GM23248 (cell line): ENCODE measurements at regions not wholly inside any gene's neighbourhood (a gene's known extent, or its start where the extent isn't known, plus 50 kb on each side); places are given as distances from the start of the nearest gene placed in this dataset.

Source experiments
- DNase-seq: peaks from one replicate; pipeline ENCODE4 v3.0.0-alpha.2; 2015
- H2AFZ ChIP-seq: fragments of 200-600 bp; sonication (generic); 2 replicates; pipeline ENCODE4 v1.6.1; 2016; ENCODE audit warnings: antibody characterized with exemption
- H3F3A ChIP-seq: fragments of 200-600 bp; sonication (generic); 2 replicates; pipeline ENCODE4 v1.6.1; 2016; ENCODE audit warnings: mild to moderate bottlenecking, antibody characterized with exemption, mixed run types; ENCODE audit not compliant: insufficient read depth
- H3K27ac ChIP-seq: fragments of 200-600 bp; sonication (generic); 2 replicates; pipeline ENCODE4 v1.5.1; 2016; ENCODE audit warnings: mild to moderate bottlenecking
- H3K27me3 ChIP-seq: fragments of 200-600 bp; sonication (generic); replicated peaks from 2 replicates; pipeline ENCODE4 v1.6.1; 2016; ENCODE audit warnings: mild to moderate bottlenecking; ENCODE audit not compliant: insufficient read depth
- H3K36me3 ChIP-seq: fragments of 200-600 bp; sonication (generic); 2 replicates; pipeline ENCODE4 v1.6.1; 2016; ENCODE audit warnings: low read depth, mild to moderate bottlenecking
- H3K4me1 ChIP-seq: fragments of 200-600 bp; sonication (generic); 2 replicates; pipeline ENCODE4 v1.6.1; 2016; ENCODE audit warnings: mild to moderate bottlenecking; ENCODE audit not compliant: insufficient read depth
- H3K4me2 ChIP-seq: fragments of 200-600 bp; sonication (generic); one replicate; pipeline ENCODE4 v1.6.1; 2016; ENCODE audit warnings: mild to moderate bottlenecking; ENCODE audit not compliant: unreplicated experiment
- H3K4me3 ChIP-seq: fragments of 200-600 bp; sonication (generic); 2 replicates; pipeline ENCODE4 v1.5.1; 2016; ENCODE audit warnings: mild to moderate bottlenecking
- H3K79me2 ChIP-seq: fragments of 200-600 bp; sonication (generic); 2 replicates; pipeline ENCODE4 v1.6.1; 2016; ENCODE audit warnings: mild to moderate bottlenecking; ENCODE audit not compliant: insufficient read depth
- H3K9ac ChIP-seq: fragments of 200-600 bp; sonication (generic); 2 replicates; pipeline ENCODE4 v1.6.1; 2016; ENCODE audit warnings: mild to moderate bottlenecking
- H3K9me2 ChIP-seq: fragments of 200-600 bp; sonication (generic); 2 replicates; pipeline ENCODE4 v1.6.1; 2016; ENCODE audit warnings: mixed run types, mild to moderate bottlenecking, moderate library complexity; ENCODE audit not compliant: insufficient read depth
- H3K9me3 ChIP-seq: fragments of 200-600 bp; sonication (generic); one replicate; pipeline ENCODE4 v1.6.1; 2017; ENCODE audit warnings: low read depth
- H4K20me1 ChIP-seq: fragments of 200-600 bp; sonication (generic); 2 replicates; pipeline ENCODE4 v1.6.0; 2016; ENCODE audit not compliant: insufficient read depth
- EZH2 ChIP-seq: fragments of 200-600 bp; sonication (generic); IDR thresholded peaks from 2 replicates; pipeline ENCODE4 v1.6.1; 2018; ENCODE audit warnings: antibody characterized with exemption, mild to moderate bottlenecking; ENCODE audit not compliant: insufficient read depth, poor library complexity, severe bottlenecking
- EZH2phosphoT487 ChIP-seq: fragments of 200-600 bp; sonication (generic); IDR thresholded peaks from 2 replicates; pipeline ENCODE4 v1.6.1; 2018; ENCODE audit warnings: antibody characterized with exemption, moderate library complexity, mild to moderate bottlenecking, low read depth; ENCODE audit not compliant: insufficient read depth
- WGBS, 2 experiments: methylation state at CpG; one replicate each; pipeline ENCODE4 v1.1.6; 2015 to 2017; ENCODE audit warnings: low lambda C conversion rate in 2 of 2, low coverage in 1 of 2; ENCODE audit errors: missing lambda C conversion rate in 2 of 2; 5-methylcytosine and 5-hydroxymethylcytosine counted together
- in situ Hi-C: fragments of 300-500 bp; cut with MboI; formaldehyde crosslinking; loops from 2 replicates; pipeline ENCODE4 v1.15.0; 2020

DNA sequence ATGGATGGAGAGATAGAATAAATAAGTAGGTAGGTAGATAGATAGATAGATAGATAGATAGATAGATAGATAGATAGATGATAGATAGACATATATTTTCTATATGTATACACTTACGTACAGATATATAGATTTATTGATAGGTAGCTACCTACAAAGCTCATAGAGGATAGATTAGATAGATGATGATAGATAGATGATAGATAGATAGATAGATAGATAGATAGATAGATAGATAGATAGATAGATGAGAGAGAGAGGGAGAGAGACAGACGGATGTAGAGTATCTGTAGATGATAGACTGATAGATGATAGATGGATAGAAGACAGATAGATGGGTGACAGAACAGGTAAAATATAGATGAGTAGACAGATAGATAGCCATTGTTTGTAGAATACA, 191.3 kb upstream of the PFKP start:
- Histone ChIP-seq H4K20me1 (no peaks in the 10 kb centered on the region), H2AFZ (no peak overlapping the region), H3F3A (no peaks in the 10 kb centered on the region), H3K9me2 (no peaks in the 10 kb centered on the region), H3K9ac (no peak overlapping the region), H3K4me1 (no peaks in the 10 kb centered on the region), H3K36me3 (no peaks in the 10 kb centered on the region), H3K4me3 (no peak overlapping the region), H3K27me3 (no peaks in the 10 kb centered on the region), H3K4me2 (no peak overlapping the region), H3K9me3 (no peaks in the 10 kb centered on the region), H3K27ac (no peak overlapping the region), H3K79me2 (no peaks in the 10 kb centered on the region)
- no peak for TF ChIP-seq EZH2phosphoT487
- no peak for TF ChIP-seq EZH2
- in situ Hi-C loops: no loop called here
- 0 to 12% methylated on average over 2 of the region's 2 CpGs for WGBS, 2 experiments
- no peak for DNase-seq

- no peaks in the 10 kb centered on the region for H3K79me2 ChIP-seq
- H3K9me2 ChIP-seq: no peaks in the 10 kb centered on the region
- H3F3A ChIP-seq: no peaks in the 10 kb centered on the region
- no peaks in the 10 kb centered on the region for H3K27me3 ChIP-seq
- 15 to 17% methylated on average over 6 of the region's 6 CpGs for WGBS, 2 experiments
- no peaks in the 10 kb centered on the region for H4K20me1 ChIP-seq
- H3K9me3 ChIP-seq: no peaks in the 10 kb centered on the region
- H3K9ac ChIP-seq: no peak overlapping the region
- H3K4me3 ChIP-seq: no peak overlapping the region
- H3K4me1 ChIP-seq: no peaks in the 10 kb centered on the region
- no peaks in the 10 kb centered on the region for H3K36me3 ChIP-seq
- no peak overlapping the region for H3K4me2 ChIP-seq
- no peak overlapping the region for H3K27ac ChIP-seq
- TF ChIP-seq EZH2 (no peak), EZH2phosphoT487 (no peak)
- in situ Hi-C loops: no loop called here
- no peak for DNase-seq
- H2AFZ ChIP-seq: no peak overlapping the region
Measured at GRCh38 chr10:2874963-2875362, 192.4 kb upstream of the PFKP start.

DNA sequence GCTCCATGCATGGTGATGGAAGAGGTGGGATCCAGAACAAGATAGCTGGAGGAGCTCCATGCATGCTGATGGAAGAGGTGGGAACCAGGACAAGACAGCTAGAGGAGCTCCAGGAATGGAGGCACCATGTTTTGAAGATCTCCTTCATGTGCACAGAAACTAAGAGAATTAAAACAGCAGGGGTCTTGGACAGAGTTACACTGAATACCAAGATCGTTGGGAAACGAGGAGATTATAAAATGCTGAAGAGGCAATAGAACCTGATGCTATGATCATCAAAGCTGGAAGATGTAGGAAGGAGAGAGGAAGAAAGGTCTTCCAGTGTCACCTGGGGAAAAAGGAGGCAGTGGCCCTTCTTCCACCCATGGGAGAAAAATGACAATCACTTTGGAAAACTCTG, 193.6 kb upstream of the PFKP start:
- Histone ChIP-seq H3F3A (no peaks in the 10 kb centered on the region), H3K9ac (no peak overlapping the region), H3K27ac (no peak overlapping the region), H2AFZ (no peak overlapping the region), H3K9me3 (no peaks in the 10 kb centered on the region), H3K4me2 (no peak overlapping the region), H3K4me3 (no peak overlapping the region), H4K20me1 (no peaks in the 10 kb centered on the region), H3K9me2 (no peaks in the 10 kb centered on the region), H3K27me3 (no peaks in the 10 kb centered on the region), H3K4me1 (no peaks in the 10 kb centered on the region), H3K79me2 (no peaks in the 10 kb centered on the region), H3K36me3 (no peaks in the 10 kb centered on the region)
- 2 to 13% methylated on average over 2 of the region's 2 CpGs for WGBS, 2 experiments
- TF ChIP-seq EZH2: no peak
- no peak for DNase-seq
- in situ Hi-C loops: no loop called here

DNA sequence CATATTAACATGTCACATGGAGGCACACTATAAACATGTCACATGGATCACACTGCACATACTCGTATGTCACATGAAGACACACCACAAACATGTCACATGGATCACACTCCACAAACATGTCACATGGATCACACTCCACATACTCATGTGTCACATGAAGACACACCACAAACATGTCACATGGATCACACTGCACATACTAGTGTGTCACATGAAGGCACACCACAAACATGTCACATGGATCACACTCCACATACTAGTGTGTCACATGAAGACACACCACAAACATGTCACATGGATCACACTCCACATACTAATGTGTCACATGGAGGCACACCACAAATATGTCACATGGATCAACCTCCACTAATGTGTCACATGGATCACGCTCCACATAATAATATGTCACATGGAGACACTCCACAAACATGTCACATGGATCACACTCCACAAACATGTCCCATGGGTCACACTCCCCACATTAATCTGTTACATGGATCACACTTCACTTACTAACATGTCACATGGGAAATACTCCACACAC, 195.6 kb upstream of the PFKP start:
- H3K4me3 ChIP-seq: no peak overlapping the region
- no peaks in the 10 kb centered on the region for H3K9me3 ChIP-seq
- in situ Hi-C loops: no loop called here
- H3K27me3 ChIP-seq: no peaks in the 10 kb centered on the region
- 9 to 11% methylated on average over 2 of the region's 2 CpGs for WGBS, 2 experiments
- no peaks in the 10 kb centered on the region for H3K4me1 ChIP-seq
- H3K27ac ChIP-seq: no peak overlapping the region
- no peaks in the 10 kb centered on the region for H3K36me3 ChIP-seq
- H3K4me2 ChIP-seq: no peak overlapping the region
- H3K9me2 ChIP-seq: no peaks in the 10 kb centered on the region
- no peak overlapping the region for H2AFZ ChIP-seq
- H3K79me2 ChIP-seq: no peaks in the 10 kb centered on the region
- no peak overlapping the region for H3K9ac ChIP-seq
- no peaks in the 10 kb centered on the region for H3F3A ChIP-seq
- TF ChIP-seq EZH2: no peak
- no peak for TF ChIP-seq EZH2phosphoT487
- DNase-seq: no peak
- no peaks in the 10 kb centered on the region for H4K20me1 ChIP-seq

- no peaks in the 10 kb centered on the region for H3K4me1 ChIP-seq
- WGBS, 2 experiments: 11 to 14% methylated on average over 4 of the region's 4 CpGs
- no peak overlapping the region for H3K4me3 ChIP-seq
- in situ Hi-C loops: no loop called here
- no peak overlapping the region for H3K4me2 ChIP-seq
- no peaks in the 10 kb centered on the region for H4K20me1 ChIP-seq
- H3K9me2 ChIP-seq: no peaks in the 10 kb centered on the region
- H2AFZ ChIP-seq: no peak overlapping the region
- H3K9me3 ChIP-seq: no peaks in the 10 kb centered on the region
- H3K27me3 ChIP-seq: no peaks in the 10 kb centered on the region
- H3K27ac ChIP-seq: no peak overlapping the region
- no peaks in the 10 kb centered on the region for H3K36me3 ChIP-seq
- DNase-seq: no peak
- no peak overlapping the region for H3K9ac ChIP-seq
- H3F3A ChIP-seq: no peaks in the 10 kb centered on the region
- no peak for TF ChIP-seq EZH2
- no peak for TF ChIP-seq EZH2phosphoT487
- H3K79me2 ChIP-seq: no peaks in the 10 kb centered on the region
Measured at GRCh38 chr10:2870654-2871053, 196.7 kb upstream of the PFKP start.
